ENCODE measurements at regions not wholly inside any gene's neighbourhood (a gene's known extent, or its start where the extent isn't known, plus 50 kb on each side); places are given as distances from the start of the nearest gene placed in this dataset.
"Not testable (repeated sequence)": the region's sequence is repeated elsewhere in the genome, so short reads cannot be mapped to it uniquely, and the experiment has no call there.

GRCh38 chr12:127797918-127798317 is 469.1 kb upstream of the TMEM132C start:
- no peak overlapping the region for H3K4me3 ChIP-seq (replicated peaks; ENCODE audit: low read depth, low read length)
- no peak for TF ChIP-seq CTCF (IDR thresholded peaks at IDR 0.05; ENCODE audit: low read depth, low read length, missing control alignments)
- no peak for DNase-seq (ENCODE audit: extremely low read depth, low read depth)

DNA sequence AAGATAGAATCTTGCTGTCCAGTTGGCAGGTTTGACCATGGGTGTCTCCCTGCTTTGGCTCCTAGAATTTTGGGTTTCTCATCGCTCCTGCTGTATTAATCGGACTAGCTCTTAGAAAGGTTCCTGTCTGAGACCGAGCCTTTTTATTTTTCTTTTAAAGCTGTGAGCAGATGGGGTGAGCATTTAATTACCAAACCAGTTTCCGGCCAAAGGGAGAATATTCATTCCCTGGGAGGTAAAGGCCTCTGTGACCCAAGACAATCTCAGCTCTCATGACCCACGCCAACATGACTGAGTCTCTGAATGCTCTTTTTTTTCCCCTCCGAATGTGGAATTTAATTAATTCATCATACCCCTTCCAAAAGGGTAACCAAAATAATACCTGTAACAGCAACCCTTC is 464.7 kb upstream of the TMEM132C start:
- no peak for DNase-seq (ENCODE audit: extremely low read depth, low read depth)
- H3K4me3 ChIP-seq (replicated peaks; ENCODE audit: low read depth, low read length) = no peak overlapping the region
- no peak for TF ChIP-seq CTCF (IDR thresholded peaks at IDR 0.05; ENCODE audit: low read depth, low read length, missing control alignments)

DNA sequence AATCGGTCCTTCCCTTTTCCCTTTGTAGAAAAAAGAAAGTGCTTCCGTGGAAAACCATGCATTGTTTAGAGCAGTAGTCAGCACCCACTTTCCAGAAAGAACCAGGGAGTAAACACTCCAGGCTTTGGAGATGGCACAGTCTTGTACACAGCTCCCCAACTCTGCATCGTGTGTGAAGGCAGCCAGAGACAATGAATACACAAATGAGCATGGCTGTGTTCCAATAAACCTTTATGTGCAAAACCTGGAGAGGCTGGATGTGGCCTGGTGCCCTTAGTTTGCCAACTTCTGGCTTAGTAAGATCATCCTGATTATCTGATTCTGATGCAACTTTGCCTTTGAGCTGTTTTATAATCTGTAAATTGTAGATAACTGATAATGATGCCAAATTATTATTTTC is 463.4 kb upstream of the TMEM132C start:
- TF ChIP-seq CTCF (IDR thresholded peaks at IDR 0.05; ENCODE audit: low read depth, low read length, missing control alignments) = no peak
- DNase-seq (ENCODE audit: extremely low read depth, low read depth) = no peak
- H3K4me3 ChIP-seq (replicated peaks; ENCODE audit: low read depth, low read length) = no peak overlapping the region

DNA sequence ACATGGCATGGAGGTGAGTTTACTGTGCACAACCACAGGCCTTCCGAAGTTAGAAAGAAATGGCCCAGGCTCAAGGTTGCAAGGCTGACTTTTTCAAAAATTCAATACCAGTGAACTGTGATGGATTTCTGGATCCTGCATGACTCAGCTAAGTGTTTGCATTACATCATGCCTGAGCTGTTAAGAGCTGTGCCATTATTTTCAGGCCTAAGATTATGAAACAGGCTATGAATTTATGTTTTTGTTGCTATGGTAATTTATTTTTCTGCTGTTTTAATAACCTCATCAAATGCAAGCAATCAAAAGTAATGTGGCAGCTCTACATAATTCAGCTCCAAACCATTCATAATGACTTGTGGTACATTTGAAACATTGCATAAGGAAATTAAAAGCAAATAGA is 457.7 kb upstream of the TMEM132C start:
- TF ChIP-seq CTCF (IDR thresholded peaks at IDR 0.05; ENCODE audit: low read depth, low read length, missing control alignments) = no peak
- H3K4me3 ChIP-seq (replicated peaks; ENCODE audit: low read depth, low read length) = no peak overlapping the region
- peak; percentile 32 for DNase-seq (ENCODE audit: extremely low read depth, low read depth)

DNA sequence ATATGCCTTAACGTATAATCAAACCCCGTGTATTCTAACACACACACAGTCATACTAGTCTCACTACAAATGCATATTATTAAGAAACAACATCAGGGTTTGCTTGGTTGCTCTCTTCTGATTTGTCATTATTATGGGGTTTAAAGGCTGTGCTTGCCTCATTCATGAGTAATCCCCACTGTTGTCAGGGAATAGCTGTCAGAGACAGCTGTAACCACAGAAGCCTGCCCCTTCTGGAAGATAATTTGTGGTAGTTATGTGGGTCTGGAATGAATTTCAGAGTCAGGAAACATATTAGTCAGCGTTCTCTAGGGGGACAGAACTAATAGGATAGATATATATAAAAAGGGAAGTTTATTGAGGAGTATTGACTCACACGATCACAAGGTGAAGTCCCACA is 456.9 kb upstream of the TMEM132C start:
- peak; percentile 77 for DNase-seq (ENCODE audit: extremely low read depth, low read depth)
- no peak overlapping the region for H3K4me3 ChIP-seq (replicated peaks; ENCODE audit: low read depth, low read length)
- no peak for TF ChIP-seq CTCF (IDR thresholded peaks at IDR 0.05; ENCODE audit: low read depth, low read length, missing control alignments)

DNA sequence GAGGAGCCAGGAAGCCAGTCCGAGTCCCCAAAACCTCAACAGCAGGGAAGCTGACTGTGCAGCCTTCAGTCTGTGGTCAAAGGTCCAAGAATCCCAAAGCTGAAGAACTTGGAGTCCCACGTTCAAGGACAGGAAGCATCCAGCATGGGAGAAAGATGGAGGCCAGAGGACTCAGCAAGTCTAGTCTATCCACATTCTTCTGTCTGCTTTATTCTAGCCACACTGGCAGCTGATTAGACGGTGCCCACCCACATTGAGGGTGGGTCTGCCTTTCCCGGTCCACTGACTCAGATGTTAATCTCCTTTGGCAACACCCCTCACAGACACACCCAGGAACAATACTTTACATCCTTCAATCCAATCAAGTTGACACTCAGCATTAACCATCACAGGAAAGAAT is 456.5 kb upstream of the TMEM132C start:
- H3K4me3 ChIP-seq (replicated peaks; ENCODE audit: low read depth, low read length); DNase-seq (ENCODE audit: extremely low read depth, low read depth): not testable (repeated sequence)

DNA sequence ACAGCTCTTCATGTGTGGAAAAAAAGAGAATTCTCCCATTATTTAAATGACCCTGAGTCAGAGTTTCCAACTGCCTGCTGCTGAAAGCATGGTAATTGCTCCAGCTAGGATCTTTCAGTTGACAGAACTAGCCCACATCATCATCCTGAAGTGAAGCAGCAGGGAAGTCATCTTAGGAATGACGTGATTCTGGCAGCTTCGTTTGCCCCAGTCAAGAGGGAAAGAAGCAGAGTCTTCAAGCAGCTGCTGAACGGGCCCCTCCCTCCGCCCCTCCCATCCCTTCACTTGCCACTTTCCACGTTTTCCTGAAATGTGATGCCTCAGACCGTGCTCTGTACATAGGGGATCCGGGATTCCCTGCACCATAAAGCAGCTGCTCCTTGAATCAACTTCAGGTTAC is 455.0 kb upstream of the TMEM132C start:
- DNase-seq (ENCODE audit: extremely low read depth, low read depth) = peak; percentile 39
- H3K4me3 ChIP-seq (replicated peaks; ENCODE audit: low read depth, low read length) = no peak overlapping the region
- TF ChIP-seq CTCF (IDR thresholded peaks at IDR 0.05; ENCODE audit: low read depth, low read length, missing control alignments) = no peak
